Aorta (tissue), 5 donors: ENCODE measurements at regions not wholly inside any gene's neighbourhood (a gene's known extent, or its start where the extent isn't known, plus 50 kb on each side); places are given as distances from the start of the nearest gene placed in this dataset.
"Not testable (repeated sequence)": the region's sequence is repeated elsewhere in the genome, so short reads cannot be mapped to it uniquely, and the experiment has no call there.

Experiments used
- ATAC-seq: fragments of 200-7000 bp; cut with Tn5 transposase; one replicate; pipeline ENCODE4 v1.9.1; 2022; ENCODE audit warnings: moderate library complexity; ENCODE audit not compliant: low FRiP score
- DNase-seq, 2 donors: peaks; one replicate each; pipeline ENCODE4 v3.0.0-alpha.2; 2020
- H3K27ac ChIP-seq, 2 donors: one replicate each; pipeline ENCODE4 v1.5.1; 2013; ENCODE audit warnings: low read length in 2 of 2, mild to moderate bottlenecking in 2 of 2, moderate library complexity in 2 of 2, control low read depth in 1 of 2, inconsistent platforms in 1 of 2, low read depth in 1 of 2
- H3K27me3 ChIP-seq, 2 donors: one replicate each; pipeline ENCODE4 v1.6.1; 2013; ENCODE audit warnings: control low read depth in 1 of 2, low read length in 1 of 2, mild to moderate bottlenecking in 1 of 2, moderate library complexity in 1 of 2; ENCODE audit not compliant: insufficient read depth in 2 of 2, control insufficient read depth in 1 of 2
- H3K36me3 ChIP-seq, 2 donors: one replicate each; pipeline ENCODE4 v1.6.1; 2013; ENCODE audit warnings: control low read depth in 1 of 2, low read length in 1 of 2, mild to moderate bottlenecking in 1 of 2; ENCODE audit not compliant: insufficient read depth in 2 of 2, control insufficient read depth in 1 of 2
- H3K4me1 ChIP-seq, 2 donors: one replicate each; pipeline ENCODE4 v1.6.1; 2013; ENCODE audit warnings: low read length in 2 of 2, control low read depth in 1 of 2, mild to moderate bottlenecking in 1 of 2, moderate library complexity in 1 of 2; ENCODE audit not compliant: insufficient read depth in 2 of 2, control insufficient read depth in 1 of 2
- H3K4me3 ChIP-seq, 2 donors: one replicate each; pipeline ENCODE4 v1.5.1; 2013; ENCODE audit warnings: low read length in 2 of 2, control low read depth in 1 of 2, mild to moderate bottlenecking in 1 of 2
- H3K9me3 ChIP-seq: one replicate; pipeline ENCODE4 v1.6.1; 2013; ENCODE audit warnings: mild to moderate bottlenecking, low read length; ENCODE audit not compliant: control insufficient read depth
- WGBS, 2 donors: extraction: QIAGEN DNeasy Blood & Tissue Kit; methylation state at CpG; one replicate each; pipeline ENCODE4 v1.1.7; 2013; 5-methylcytosine and 5-hydroxymethylcytosine counted together
- intact Hi-C, 2 donors: fragments of 100-400 bp; cut with DNase I; formaldehyde crosslinking; loops; one replicate each; pipeline versions ENCODE4 v1.14.2 to v1.15.0; 2022
- donor health status: healthy with polysubstance abuse.
- donor health status: Bipolar disorder and iron deficiency.
- donor health status: DM: no; HTN: no; CAD: no.
- donor health status: DM: no; HTN: no; CAD: no.
- donor health status: DM: yes; HTN: yes; CAD: no.

GRCh38 chrX:121405826-121406225, 358.4 kb downstream of the GLUD2 start:
- intact Hi-C loops: loop anchor here in 1 of 2 donors (10.0 kb wide), 1 partner anchor 61 kb away; no protein-coding TSS in a partner anchor
- ATAC-seq (no peak), DNase-seq (no peak)
- Histone ChIP-seq H3K27ac (no peak overlapping the region), H3K27me3 (no peaks in the 10 kb centered on the region), H3K9me3 (no peaks in the 10 kb centered on the region), H3K4me1 (no peaks in the 10 kb centered on the region), H3K36me3 (no peaks in the 10 kb centered on the region), H3K4me3 (no peak overlapping the region)
- WGBS, 2 donors: 30 to 54% methylated on average over 4 of the region's 4 CpGs

GRCh38 chrX:121407627-121408026, 360.2 kb downstream of the GLUD2 start:
- H3K36me3 ChIP-seq: no peaks in the 10 kb centered on the region
- H3K4me1 ChIP-seq: no peaks in the 10 kb centered on the region
- H3K9me3 ChIP-seq: no peaks in the 10 kb centered on the region
- H3K27ac ChIP-seq: no peak overlapping the region
- 60 to 93% methylated on average over 5 of the region's 5 CpGs for WGBS, 2 donors
- no peak overlapping the region for H3K4me3 ChIP-seq
- no peak for DNase-seq
- H3K27me3 ChIP-seq: no peaks in the 10 kb centered on the region
- ATAC-seq: no peak
- intact Hi-C loops: loop anchor here in 1 of 2 donors (10.0 kb wide), 1 partner anchor 63 kb away; no protein-coding TSS in a partner anchor

DNA sequence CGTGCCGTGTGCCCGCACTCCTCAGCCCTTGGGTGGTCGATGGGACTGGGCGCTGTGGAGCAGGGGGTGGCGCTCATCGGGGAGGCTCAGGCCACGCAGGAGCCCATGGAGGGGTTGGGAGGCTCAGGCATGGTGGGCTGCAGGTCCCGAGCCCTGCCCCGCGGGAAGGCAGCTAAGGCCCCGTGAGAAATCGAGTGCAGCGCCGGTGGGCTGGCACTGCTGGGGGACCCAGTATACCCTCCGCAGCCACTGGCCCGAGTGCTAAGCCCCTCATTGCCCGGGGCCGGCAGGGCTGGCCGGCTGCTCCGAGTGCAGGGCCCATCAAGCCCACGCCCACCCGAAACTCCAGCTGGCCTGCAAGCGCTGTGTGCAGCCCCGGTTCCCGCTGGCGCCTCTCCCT, 384.1 kb downstream of the GLUD2 start:
- H3K9me3 ChIP-seq, intact Hi-C loops, H3K4me1 ChIP-seq, H3K27ac ChIP-seq, DNase-seq, ATAC-seq, H3K4me3 ChIP-seq, H3K36me3 ChIP-seq, H3K27me3 ChIP-seq: not testable (repeated sequence)
- WGBS, 2 donors: 96 to 97% methylated on average over 16 to 27 of the region's 27 CpGs

DNA sequence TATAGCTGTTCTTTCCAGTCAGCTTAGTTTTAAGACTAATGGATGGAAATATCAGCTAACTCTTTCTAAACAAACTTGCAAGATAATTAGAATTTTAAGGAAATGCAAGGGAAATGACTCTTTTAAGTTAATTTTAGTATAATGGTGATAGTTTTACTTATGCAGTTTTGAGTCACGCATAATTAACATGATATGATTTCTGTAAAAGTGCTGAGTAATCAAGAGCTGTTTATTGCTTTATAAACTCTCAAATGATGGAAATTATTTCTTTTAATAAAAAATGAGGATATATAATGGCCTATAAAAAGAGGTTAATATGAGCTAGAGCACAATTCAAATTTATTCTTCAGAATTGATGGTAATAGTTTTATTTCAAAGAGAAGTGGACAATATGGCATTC, 385.9 kb downstream of the GLUD2 start:
- Histone ChIP-seq H3K36me3 (no peaks in the 10 kb centered on the region), H3K27me3 (no peaks in the 10 kb centered on the region), H3K9me3 (no peaks in the 10 kb centered on the region), H3K4me3 (no peak overlapping the region), H3K4me1 (no peaks in the 10 kb centered on the region), H3K27ac (no peak overlapping the region)
- DNase-seq (no peak), ATAC-seq (no peak)
- intact Hi-C loops: no loop called here
- WGBS, 2 donors: 89 to 96% methylated on average over 1 of the region's 1 CpG

DNA sequence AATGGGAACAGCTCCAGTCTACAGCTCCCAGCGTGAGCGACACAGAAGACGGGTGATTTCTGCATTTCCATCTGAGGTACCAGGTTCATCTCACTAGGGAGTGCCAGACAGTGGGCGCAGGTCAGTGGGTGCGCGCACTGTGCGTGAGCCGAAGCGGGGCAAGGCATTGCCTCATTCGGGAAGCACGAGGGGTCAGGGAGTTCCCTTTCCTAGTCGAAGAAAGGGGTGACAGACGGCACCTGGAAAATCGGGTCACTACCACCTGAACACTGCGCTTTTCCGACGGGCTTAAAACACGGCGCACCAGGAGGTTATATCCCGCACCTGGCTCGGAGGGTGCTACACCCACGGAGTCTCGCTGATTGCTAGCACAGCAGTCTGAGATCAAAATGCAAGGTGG, 390.3 kb downstream of the GLUD2 start:
- H3K27me3 ChIP-seq, H3K4me1 ChIP-seq, H3K36me3 ChIP-seq, H3K4me3 ChIP-seq, H3K27ac ChIP-seq, DNase-seq, ATAC-seq, H3K9me3 ChIP-seq, intact Hi-C loops: not testable (repeated sequence)
- 93 to 97% methylated on average over 23 of the region's 23 CpGs for WGBS, 2 donors

- intact Hi-C loops: no loop called here
- no peaks in the 10 kb centered on the region for H3K9me3 ChIP-seq
- H3K36me3 ChIP-seq: no peaks in the 10 kb centered on the region
- no peak overlapping the region for H3K27ac ChIP-seq
- no peaks in the 10 kb centered on the region for H3K27me3 ChIP-seq
- no peak overlapping the region for H3K4me3 ChIP-seq
- ATAC-seq: no peak
- H3K4me1 ChIP-seq: no peaks in the 10 kb centered on the region
- DNase-seq: no peak
- 62 to 71% methylated on average over 1 of the region's 1 CpG for WGBS, 2 donors
Measured at GRCh38 chrX:121455890-121456289, 408.5 kb downstream of the GLUD2 start.

DNA sequence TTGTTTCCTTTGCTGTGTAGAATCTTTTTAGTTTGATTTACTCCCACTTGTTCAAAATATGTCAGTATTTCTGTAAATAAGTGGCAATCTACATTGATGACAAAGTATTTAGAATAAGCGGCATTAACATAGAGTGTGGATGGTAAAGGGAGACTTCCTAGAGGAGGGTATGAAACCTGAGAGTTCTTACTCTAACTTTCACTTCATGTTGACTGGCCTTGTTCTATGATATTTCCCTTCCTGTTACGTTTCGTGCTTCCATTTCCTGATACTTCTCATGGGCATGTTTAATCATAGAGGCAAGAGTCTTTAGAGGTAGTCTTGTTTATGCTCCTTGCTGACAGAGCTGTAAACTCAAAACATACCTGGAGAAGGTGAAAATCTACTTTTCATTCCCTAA, 408.9 kb downstream of the GLUD2 start:
- no peak for ATAC-seq
- intact Hi-C loops: no loop called here
- Histone ChIP-seq H3K36me3 (no peaks in the 10 kb centered on the region), H3K9me3 (no peaks in the 10 kb centered on the region), H3K4me1 (no peaks in the 10 kb centered on the region), H3K27ac (no peak overlapping the region), H3K27me3 (no peaks in the 10 kb centered on the region), H3K4me3 (no peak overlapping the region)
- WGBS, 2 donors: 60 to 72% methylated on average over 3 of the region's 3 CpGs
- DNase-seq: no peak

- intact Hi-C loops: no loop called here
- ATAC-seq: no peak
- WGBS, 2 donors: 45 to 78% methylated on average over 1 of the region's 1 CpG
Measured at GRCh38 chrX:121457096-121457495, 409.7 kb downstream of the GLUD2 start.

GRCh38 chrX:121479406-121479805, 432.0 kb downstream of the GLUD2 start:
- intact Hi-C loops: no loop called here
- H3K4me1 ChIP-seq: no peaks in the 10 kb centered on the region
- WGBS, 2 donors: 57 to 60% methylated on average over 4 of the region's 4 CpGs

More at GRCh38 chrX:121457096-121457495, 409.7 kb downstream of the GLUD2 start:
- Histone ChIP-seq H3K27ac (no peak overlapping the region), H3K4me3 (no peak overlapping the region), H3K27me3 (no peaks in the 10 kb centered on the region), H3K36me3 (no peaks in the 10 kb centered on the region), H3K9me3 (no peaks in the 10 kb centered on the region), H3K4me1 (no peaks in the 10 kb centered on the region)
- no peak for DNase-seq

More at GRCh38 chrX:121479406-121479805, 432.0 kb downstream of the GLUD2 start:
- H3K27ac ChIP-seq: no peak overlapping the region
- H3K4me3 ChIP-seq: no peak overlapping the region
- H3K27me3 ChIP-seq: no peaks in the 10 kb centered on the region
- H3K9me3 ChIP-seq: no peaks in the 10 kb centered on the region
- no peak for ATAC-seq
- no peak for DNase-seq
- no peaks in the 10 kb centered on the region for H3K36me3 ChIP-seq
